ENCODE measurements at regions not wholly inside any gene's neighbourhood (a gene's known extent, or its start where the extent isn't known, plus 50 kb on each side); places are given as distances from the start of the nearest gene placed in this dataset.

DNA sequence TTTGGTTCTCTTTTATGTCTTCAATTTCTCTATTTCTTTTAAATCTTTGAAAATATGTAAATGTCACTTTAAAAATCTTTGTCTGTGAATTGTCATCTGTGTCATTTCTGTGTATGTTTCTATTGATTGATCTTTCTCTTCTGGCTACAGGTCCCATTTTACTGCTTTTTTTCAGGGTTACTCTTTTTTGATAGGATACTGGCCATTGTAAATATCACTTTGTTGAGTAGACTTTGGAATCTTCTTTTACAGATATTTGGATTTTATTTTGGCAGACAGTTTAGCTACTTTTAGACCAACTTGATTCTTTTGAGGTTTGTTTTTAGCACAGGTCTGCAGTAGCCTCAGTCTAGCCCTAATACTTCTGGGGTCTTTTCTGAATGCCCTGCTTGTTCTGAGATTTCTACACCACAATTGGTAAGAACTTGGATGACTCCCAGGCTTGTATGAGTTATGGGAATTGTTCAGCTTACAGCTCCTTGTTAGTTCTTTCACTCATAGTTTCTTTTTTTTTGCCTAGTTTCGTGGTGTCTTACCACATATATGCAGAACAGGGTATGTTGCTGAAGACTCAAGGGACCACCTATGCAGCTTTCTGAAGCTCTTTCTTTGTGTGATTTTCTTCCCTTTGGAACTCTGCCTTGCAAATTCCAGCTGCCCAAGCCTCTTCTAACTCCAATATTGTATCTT is 122.2 kb downstream of the QPCT start (continued):
- TF ChIP-seq, protein P1, sequence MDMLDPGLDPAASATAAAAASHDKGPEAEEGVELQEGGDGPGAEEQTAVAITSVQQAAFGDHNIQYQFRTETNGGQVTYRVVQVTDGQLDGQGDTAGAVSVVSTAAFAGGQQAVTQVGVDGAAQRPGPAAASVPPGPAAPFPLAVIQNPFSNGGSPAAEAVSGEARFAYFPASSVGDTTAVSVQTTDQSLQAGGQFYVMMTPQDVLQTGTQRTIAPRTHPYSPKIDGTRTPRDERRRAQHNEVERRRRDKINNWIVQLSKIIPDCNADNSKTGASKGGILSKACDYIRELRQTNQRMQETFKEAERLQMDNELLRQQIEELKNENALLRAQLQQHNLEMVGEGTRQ (IDR thresholded peaks at IDR 0.05; ENCODE audit: low read length): no peak

All from H1 (cell line).